HCT116 (cell line): ENCODE measurements at regions not wholly inside any gene's neighbourhood (a gene's known extent, or its start where the extent isn't known, plus 50 kb on each side); places are given as distances from the start of the nearest gene placed in this dataset.

Experiments
- ATAC-seq: fragments of 200-7000 bp; cut with Tn5 transposase; 2 replicates; pipeline ENCODE4 v1.9.1; 2020; ENCODE audit warnings: mild to moderate bottlenecking, moderate library complexity
- BruUV-seq: library from RNA; stranded (reverse); fragments of 400-500 nt; replicated peaks from 2 replicates; lab custom pipeline; 2021; lab: Mats Ljungman, UMichigan
- CTCF ChIA-PET: fragments of 300-600 bp; sonication (Branson Sonifier 250); formaldehyde crosslinking; loops from one replicate; lab custom pipeline; 2021; ENCODE audit warnings: antibody characterized with exemption; lab: Charles Lee
- POLR2A ChIA-PET: fragments of 300-600, 350-600 bp; sonication (Branson Sonifier 250); formaldehyde crosslinking; loops from one replicate; lab custom pipeline; 2021; ENCODE audit warnings: antibody characterized with exemption; lab: Charles Lee
- RAD21 ChIA-PET, 2 experiments: fragments of 300-600 bp; sonication (Branson Sonifier 250); formaldehyde crosslinking; loops; one replicate each; lab custom pipeline; 2023; ENCODE audit warnings: low total read pairs in 2 of 2; ENCODE audit not compliant: uncharacterized antibody in 2 of 2, unreplicated experiment in 2 of 2, low non-redundant PET in 1 of 2; lab: Charles Lee
- DNase-seq: peaks from one replicate; pipeline ENCODE4 v3.0.0-alpha.2; 2010; ENCODE audit warnings: low read depth, low spot score
- H2AFZ ChIP-seq: fragments of 200-600 bp; shearing (Covaris generic), sonication (generic); 2 replicates; pipeline ENCODE4 v1.6.1; 2017; ENCODE audit warnings: low read depth, mixed run types, mixed read lengths, antibody characterized with exemption, low read length; ENCODE audit not compliant: poor library complexity, severe bottlenecking
- H3K27ac ChIP-seq: 2 replicates; pipeline ENCODE4 v1.5.1; 2012; ENCODE audit warnings: low read depth, low read length
- H3K27me3 ChIP-seq: fragments of 200-600 bp; sonication (generic); 2 replicates; pipeline ENCODE4 v1.6.1; 2016; ENCODE audit warnings: mixed run types, low read length, mixed read lengths; ENCODE audit not compliant: insufficient read depth
- H3K36me3 ChIP-seq, 2 experiments: fragments of 200-500 bp in 1 of 2; fragments of 200-600 bp in 1 of 2; sonication (Bioruptor generic) in 1 of 2; sonication (generic) in 1 of 2; 2 replicates each; pipeline versions ENCODE4 v1.5.1 to v1.6.1; 2014 to 2016; ENCODE audit warnings: low read length in 2 of 2, inconsistent platforms in 1 of 2, mixed read lengths in 1 of 2, mixed run types in 1 of 2; ENCODE audit not compliant: insufficient read depth in 2 of 2, control insufficient read depth in 1 of 2
- H3K4me1 ChIP-seq, 2 experiments: fragments of 200-600 bp in 1 of 2; sonication (generic) in 1 of 2; 2 replicates each; pipeline versions ENCODE4 v1.5.1 to v1.6.1; 2012 to 2017; ENCODE audit warnings: low read length in 2 of 2, inconsistent platforms in 1 of 2, mild to moderate bottlenecking in 1 of 2, mixed read lengths in 1 of 2, mixed run types in 1 of 2, moderate library complexity in 1 of 2; ENCODE audit not compliant: insufficient read depth in 2 of 2, control insufficient read depth in 1 of 2
- H3K4me2 ChIP-seq: fragments of 200-600 bp; sonication (generic); 2 replicates; pipeline ENCODE4 v1.6.1; 2017; ENCODE audit warnings: mixed run types, low read length, mixed read lengths
- H3K4me3 ChIP-seq, 2 experiments: fragments of 200-600 bp in 1 of 2; sonication (generic) in 1 of 2; replicated peaks in 1 of 2; 2 replicates each; pipeline ENCODE4 v1.5.1; 2011 to 2016; ENCODE audit warnings: low read length in 2 of 2, control low read depth in 1 of 2, low read depth in 1 of 2, mild to moderate bottlenecking in 1 of 2, mixed read lengths in 1 of 2, mixed run types in 1 of 2
- H3K79me2 ChIP-seq: fragments of 200-600 bp; sonication (generic); 2 replicates; pipeline ENCODE4 v1.6.1; 2017; ENCODE audit warnings: mild to moderate bottlenecking, mixed run types, low read length, moderate library complexity, mixed read lengths; ENCODE audit not compliant: insufficient read depth
- H3K9ac ChIP-seq: fragments of 200-600 bp; sonication (generic); 2 replicates; pipeline ENCODE4 v1.6.1; 2016; ENCODE audit warnings: low read length, mixed read lengths
- H3K9me2 ChIP-seq: fragments of 200-600 bp; sonication (generic), shearing (Covaris generic); 2 replicates; pipeline ENCODE4 v1.6.1; 2017; ENCODE audit warnings: mixed run types, mild to moderate bottlenecking, moderate library complexity; ENCODE audit not compliant: insufficient read depth
- H3K9me3 ChIP-seq, 2 experiments: fragments of 200-500 bp in 1 of 2; fragments of 200-600 bp in 1 of 2; sonication (Bioruptor generic) in 1 of 2; sonication (generic) in 1 of 2; 2 replicates each; pipeline ENCODE4 v1.6.1; 2014 to 2017; ENCODE audit warnings: low read length in 2 of 2, mixed read lengths in 2 of 2, inconsistent platforms in 1 of 2, low read depth in 1 of 2, mild to moderate bottlenecking in 1 of 2, mixed run types in 1 of 2, moderate library complexity in 1 of 2; ENCODE audit not compliant: control insufficient read depth in 1 of 2, insufficient read depth in 1 of 2
- H4K20me1 ChIP-seq: fragments of 200-600 bp; sonication (generic), shearing (Covaris generic); 2 replicates; pipeline ENCODE4 v1.6.1; 2017; ENCODE audit warnings: mixed run types, mild to moderate bottlenecking, moderate library complexity; ENCODE audit not compliant: insufficient read depth
- CBX3 ChIP-seq: IDR thresholded peaks from 2 replicates; pipeline ENCODE4 v1.6.1; 2012; ENCODE audit warnings: low read depth
- ELF1 ChIP-seq: IDR thresholded peaks from 2 replicates; pipeline ENCODE4 v1.6.1; 2012; ENCODE audit warnings: low read depth, borderline replicate concordance
- EZH2phosphoT487 ChIP-seq: fragments of 200-600 bp; IDR thresholded peaks from 2 replicates; pipeline ENCODE4 v1.6.1; 2018; ENCODE audit warnings: antibody characterized with exemption, borderline replicate concordance
- FOSL1 ChIP-seq: IDR thresholded peaks from 2 replicates; pipeline ENCODE4 v1.6.1; 2012; ENCODE audit warnings: low read depth
- POLR2AphosphoS5 ChIP-seq: IDR thresholded peaks from 2 replicates; pipeline ENCODE4 v1.6.1; 2011; ENCODE audit warnings: mild to moderate bottlenecking, low read depth, low read length, moderate library complexity
- RAD21 ChIP-seq: IDR thresholded peaks from 2 replicates; pipeline ENCODE4 v1.6.1; 2012; ENCODE audit warnings: low read depth, mild to moderate bottlenecking
- SIN3A ChIP-seq: IDR thresholded peaks from 2 replicates; pipeline ENCODE4 v1.6.1; 2012; ENCODE audit warnings: low read depth
- SP1 ChIP-seq: IDR thresholded peaks from 2 replicates; pipeline ENCODE4 v1.6.1; 2012; ENCODE audit warnings: low read depth
- TCF7L2 ChIP-seq: IDR thresholded peaks from 2 replicates; pipeline ENCODE4 v1.7.0; 2011; ENCODE audit warnings: borderline replicate concordance, inconsistent platforms; ENCODE audit not compliant: insufficient read depth, insufficient read length; ENCODE audit errors: extremely low read depth
- YY1 ChIP-seq: IDR thresholded peaks from 2 replicates; pipeline ENCODE4 v1.6.1; 2011; ENCODE audit warnings: low read length, low read depth, moderate library complexity, mild to moderate bottlenecking; ENCODE audit not compliant: insufficient replicate concordance; ENCODE audit errors: extremely low read depth
- ZFX ChIP-seq: fragments of 450-650 bp; IDR thresholded peaks from 2 replicates; pipeline ENCODE4 v1.6.1; 2017
- ZNF274 ChIP-seq: fragments of 200-500 bp; sonication (Bioruptor generic); IDR thresholded peaks from 2 replicates; pipeline ENCODE4 v1.6.1; 2014; ENCODE audit warnings: mild to moderate bottlenecking, low read depth, low read length, inconsistent platforms
- intact Hi-C: fragments of 100-400 bp; cut with micrococcal nuclease; formaldehyde crosslinking; loops from 2 replicates; pipeline ENCODE4 v1.10.0; 2022
- TF ChIP-seq, protein P1 (sequence below): IDR thresholded peaks from 2 replicates; pipeline ENCODE4 v1.6.1; 2012; ENCODE audit warnings: low read depth
- TF ChIP-seq, protein P2 (sequence below): IDR thresholded peaks from 2 replicates; pipeline ENCODE4 v1.6.1; 2012
- TF ChIP-seq, protein P3 (sequence below): IDR thresholded peaks from 2 replicates; pipeline ENCODE4 v1.6.1; 2011; ENCODE audit warnings: mild to moderate bottlenecking, low read length, moderate library complexity; ENCODE audit not compliant: insufficient replicate concordance; ENCODE audit errors: extremely low read depth
- TF ChIP-seq, protein P4 (sequence below): IDR thresholded peaks from 2 replicates; pipeline ENCODE4 v1.6.1; 2012

DNA sequence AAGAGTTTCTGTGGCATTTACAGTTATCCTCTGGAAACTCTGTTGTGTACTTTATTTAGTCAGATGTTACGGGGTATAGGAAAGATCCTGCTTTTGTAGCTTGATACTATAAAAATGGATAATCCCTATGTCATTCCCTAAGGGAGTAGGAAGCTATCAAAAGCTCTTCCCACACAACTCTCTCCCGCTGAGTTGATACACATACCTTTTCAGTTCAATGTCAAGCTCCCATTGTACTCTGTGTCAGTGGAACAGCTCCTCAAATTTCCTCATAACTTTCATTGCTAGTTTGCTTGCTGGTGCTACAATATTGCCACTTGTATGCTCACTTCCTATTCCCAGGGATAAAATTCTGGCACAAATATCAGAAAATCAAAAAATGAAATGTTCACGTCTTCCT, 893.3 kb upstream of the GBE1 start:
- H3K27me3 ChIP-seq = no peaks in the 10 kb centered on the region
- intact Hi-C loops = no loop called here
- no peak overlapping the region for H2AFZ ChIP-seq
- H3K4me1 ChIP-seq = no peaks in the 10 kb centered on the region
- no peak overlapping the region for H3K9ac ChIP-seq
- H3K9me3 ChIP-seq = no peaks in the 10 kb centered on the region
- no TSS peak for BruUV-seq
- DNase-seq (no peak), ATAC-seq (no peak)
- H3K36me3 ChIP-seq = no peaks in the 10 kb centered on the region
- POLR2A ChIA-PET = no interaction called here
- H3K27ac ChIP-seq = no peak overlapping the region
- CTCF ChIA-PET = no interaction called here
- RAD21 ChIA-PET = no interaction called here
- H3K4me2 ChIP-seq = no peak overlapping the region
- H3K9me2 ChIP-seq = no peaks in the 10 kb centered on the region
- TF ChIP-seq POLR2AphosphoS5 (no peak), FOSL1 (no peak), YY1 (no peak), EZH2phosphoT487 (no peak), CBX3 (no peak), RAD21 (no peak), ZNF274 (no peak), SIN3A (no peak), SP1 (no peak), ELF1 (no peak), TCF7L2 (no peak), ZFX (no peak)
- TF ChIP-seq, protein P1, sequence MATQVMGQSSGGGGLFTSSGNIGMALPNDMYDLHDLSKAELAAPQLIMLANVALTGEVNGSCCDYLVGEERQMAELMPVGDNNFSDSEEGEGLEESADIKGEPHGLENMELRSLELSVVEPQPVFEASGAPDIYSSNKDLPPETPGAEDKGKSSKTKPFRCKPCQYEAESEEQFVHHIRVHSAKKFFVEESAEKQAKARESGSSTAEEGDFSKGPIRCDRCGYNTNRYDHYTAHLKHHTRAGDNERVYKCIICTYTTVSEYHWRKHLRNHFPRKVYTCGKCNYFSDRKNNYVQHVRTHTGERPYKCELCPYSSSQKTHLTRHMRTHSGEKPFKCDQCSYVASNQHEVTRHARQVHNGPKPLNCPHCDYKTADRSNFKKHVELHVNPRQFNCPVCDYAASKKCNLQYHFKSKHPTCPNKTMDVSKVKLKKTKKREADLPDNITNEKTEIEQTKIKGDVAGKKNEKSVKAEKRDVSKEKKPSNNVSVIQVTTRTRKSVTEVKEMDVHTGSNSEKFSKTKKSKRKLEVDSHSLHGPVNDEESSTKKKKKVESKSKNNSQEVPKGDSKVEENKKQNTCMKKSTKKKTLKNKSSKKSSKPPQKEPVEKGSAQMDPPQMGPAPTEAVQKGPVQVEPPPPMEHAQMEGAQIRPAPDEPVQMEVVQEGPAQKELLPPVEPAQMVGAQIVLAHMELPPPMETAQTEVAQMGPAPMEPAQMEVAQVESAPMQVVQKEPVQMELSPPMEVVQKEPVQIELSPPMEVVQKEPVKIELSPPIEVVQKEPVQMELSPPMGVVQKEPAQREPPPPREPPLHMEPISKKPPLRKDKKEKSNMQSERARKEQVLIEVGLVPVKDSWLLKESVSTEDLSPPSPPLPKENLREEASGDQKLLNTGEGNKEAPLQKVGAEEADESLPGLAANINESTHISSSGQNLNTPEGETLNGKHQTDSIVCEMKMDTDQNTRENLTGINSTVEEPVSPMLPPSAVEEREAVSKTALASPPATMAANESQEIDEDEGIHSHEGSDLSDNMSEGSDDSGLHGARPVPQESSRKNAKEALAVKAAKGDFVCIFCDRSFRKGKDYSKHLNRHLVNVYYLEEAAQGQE = no peak
- TF ChIP-seq, protein P2, sequence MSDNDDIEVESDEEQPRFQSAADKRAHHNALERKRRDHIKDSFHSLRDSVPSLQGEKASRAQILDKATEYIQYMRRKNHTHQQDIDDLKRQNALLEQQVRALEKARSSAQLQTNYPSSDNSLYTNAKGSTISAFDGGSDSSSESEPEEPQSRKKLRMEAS = no peak
- TF ChIP-seq, protein P3, sequence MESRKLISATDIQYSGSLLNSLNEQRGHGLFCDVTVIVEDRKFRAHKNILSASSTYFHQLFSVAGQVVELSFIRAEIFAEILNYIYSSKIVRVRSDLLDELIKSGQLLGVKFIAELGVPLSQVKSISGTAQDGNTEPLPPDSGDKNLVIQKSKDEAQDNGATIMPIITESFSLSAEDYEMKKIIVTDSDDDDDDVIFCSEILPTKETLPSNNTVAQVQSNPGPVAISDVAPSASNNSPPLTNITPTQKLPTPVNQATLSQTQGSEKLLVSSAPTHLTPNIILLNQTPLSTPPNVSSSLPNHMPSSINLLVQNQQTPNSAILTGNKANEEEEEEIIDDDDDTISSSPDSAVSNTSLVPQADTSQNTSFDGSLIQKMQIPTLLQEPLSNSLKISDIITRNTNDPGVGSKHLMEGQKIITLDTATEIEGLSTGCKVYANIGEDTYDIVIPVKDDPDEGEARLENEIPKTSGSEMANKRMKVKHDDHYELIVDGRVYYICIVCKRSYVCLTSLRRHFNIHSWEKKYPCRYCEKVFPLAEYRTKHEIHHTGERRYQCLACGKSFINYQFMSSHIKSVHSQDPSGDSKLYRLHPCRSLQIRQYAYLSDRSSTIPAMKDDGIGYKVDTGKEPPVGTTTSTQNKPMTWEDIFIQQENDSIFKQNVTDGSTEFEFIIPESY = no peak
- TF ChIP-seq, protein P4, sequence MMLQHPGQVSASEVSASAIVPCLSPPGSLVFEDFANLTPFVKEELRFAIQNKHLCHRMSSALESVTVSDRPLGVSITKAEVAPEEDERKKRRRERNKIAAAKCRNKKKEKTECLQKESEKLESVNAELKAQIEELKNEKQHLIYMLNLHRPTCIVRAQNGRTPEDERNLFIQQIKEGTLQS = no peak
- TF ChIP-seq, all 23 proteins: peak for 0
- H3K4me3 ChIP-seq = no peak overlapping the region
- H3K79me2 ChIP-seq = no peaks in the 10 kb centered on the region
- no peaks in the 10 kb centered on the region for H4K20me1 ChIP-seq
